ENCODE measurements at regions not wholly inside any gene's neighbourhood (a gene's known extent, or its start where the extent isn't known, plus 50 kb on each side); places are given as distances from the start of the nearest gene placed in this dataset.

DNA sequence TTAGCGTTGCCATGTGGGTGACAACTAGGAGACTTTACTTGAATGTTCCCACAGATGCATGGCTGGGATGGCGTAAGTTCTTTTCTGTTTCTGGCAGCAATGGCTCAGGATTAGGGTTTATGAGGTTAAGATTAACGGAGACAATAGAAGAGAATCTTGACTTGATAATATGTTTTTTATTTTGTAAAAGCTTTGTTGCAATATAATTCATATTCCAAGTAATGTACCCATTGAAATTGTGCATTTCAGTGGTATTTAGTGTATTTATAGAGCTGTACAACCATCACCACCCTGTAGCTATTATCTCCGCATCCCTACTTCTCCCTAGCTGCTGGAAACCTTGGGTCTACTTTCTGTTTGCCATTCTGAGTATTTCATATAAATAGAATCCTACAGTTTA is 349.2 kb downstream of the UTRN start:
- no peak for TF ChIP-seq CTCF (IDR thresholded peaks at IDR 0.05)
- TF ChIP-seq EZH2 (IDR thresholded peaks at IDR 0.05; ENCODE audit: borderline replicate concordance, insufficient read depth, low read depth, low read length, poor library complexity, severe bottlenecking): no peak
